IMR-90 (cell line): ENCODE measurements at regions not wholly inside any gene's neighbourhood (a gene's known extent, or its start where the extent isn't known, plus 50 kb on each side); places are given as distances from the start of the nearest gene placed in this dataset.

Experiments
- BHLHE40 ChIP-seq: fragments of 150-350 bp; IDR thresholded peaks from 2 replicates; pipeline ENCODE4 v1.6.1; 2016; ENCODE audit warnings: mild to moderate bottlenecking, low read depth, low read length
- CTCF ChIP-seq: conservative IDR thresholded peaks from 2 replicates; pipeline ENCODE4 v1.5.1; 2012; ENCODE audit warnings: mild to moderate bottlenecking, low read depth, low read length, improper control_type of control experiment
- RFX5 ChIP-seq: IDR thresholded peaks from 2 replicates; pipeline ENCODE4 v1.8.0; 2012; ENCODE audit warnings: low read depth, mild to moderate bottlenecking, low read length, moderate library complexity

GRCh38 chr1:103344930-103345329 lies 180.6 kb upstream of the RNPC3 start:
- TF ChIP-seq RFX5 (no peak), CTCF (no peak), BHLHE40 (no peak)
